Uterus (tissue), 3 donors: ENCODE measurements at regions not wholly inside any gene's neighbourhood (a gene's known extent, or its start where the extent isn't known, plus 50 kb on each side); places are given as distances from the start of the nearest gene placed in this dataset.

ENCODE experiments used
- DNase-seq, 2 donors: peaks; one replicate each; pipeline ENCODE4 v3.0.0-alpha.2; 2019 to 2020
- H3K27ac ChIP-seq, 2 donors: fragments of 200-600 bp; sonication (generic); 1 replicate in 1 of 2; 2 replicates in 1 of 2; pipeline ENCODE4 v1.5.1; 2016 to 2018
- H3K27me3 ChIP-seq, 2 donors: fragments of 200-600 bp; sonication (generic); one replicate each; pipeline ENCODE4 v1.5.1; 2018 to 2019; ENCODE audit warnings: control low read depth in 1 of 2
- H3K36me3 ChIP-seq, 2 donors: fragments of 200-600 bp; sonication (generic); one replicate each; pipeline ENCODE4 v1.5.1; 2019; ENCODE audit warnings: control low read depth in 1 of 2
- H3K4me1 ChIP-seq, 2 donors: fragments of 200-600 bp; sonication (generic); one replicate each; pipeline ENCODE4 v1.5.1; 2018 to 2019; ENCODE audit warnings: control low read depth in 1 of 2
- H3K4me3 ChIP-seq, 2 donors: fragments of 200-600 bp; sonication (generic); 1 replicate in 1 of 2; 2 replicates in 1 of 2; pipeline ENCODE4 v1.5.1; 2018 to 2019; ENCODE audit warnings: mild to moderate bottlenecking in 1 of 2
- H3K9me3 ChIP-seq, 2 donors: fragments of 200-600 bp; sonication (generic); one replicate each; pipeline ENCODE4 v1.5.1; 2019; ENCODE audit warnings: control low read depth in 1 of 2
- CTCF ChIP-seq, 4 experiments: fragments of 200-600 bp in 2 of 4; fragments of 450-650 bp in 2 of 4; sonication (generic) in 2 of 4; IDR thresholded peaks; one replicate each; pipeline ENCODE4 v1.5.1; 2016 to 2019; ENCODE audit warnings: antibody characterized with exemption in 4 of 4, mild to moderate bottlenecking in 2 of 4, moderate library complexity in 1 of 4
- POLR2A ChIP-seq, 2 donors: fragments of 450-650 bp; IDR thresholded peaks; one replicate each; pipeline ENCODE4 v1.6.1; 2016; ENCODE audit warnings: antibody characterized with exemption in 2 of 2, mild to moderate bottlenecking in 1 of 2, moderate library complexity in 1 of 2
- intact Hi-C: fragments of 100-400 bp; cut with DNase I; formaldehyde crosslinking; loops from one replicate; pipeline ENCODE4 v1.15.1; 2023; ENCODE audit warnings: low total_unique reads
- donor health status: DM: yes; HTN: yes; CAD: no.

DNA sequence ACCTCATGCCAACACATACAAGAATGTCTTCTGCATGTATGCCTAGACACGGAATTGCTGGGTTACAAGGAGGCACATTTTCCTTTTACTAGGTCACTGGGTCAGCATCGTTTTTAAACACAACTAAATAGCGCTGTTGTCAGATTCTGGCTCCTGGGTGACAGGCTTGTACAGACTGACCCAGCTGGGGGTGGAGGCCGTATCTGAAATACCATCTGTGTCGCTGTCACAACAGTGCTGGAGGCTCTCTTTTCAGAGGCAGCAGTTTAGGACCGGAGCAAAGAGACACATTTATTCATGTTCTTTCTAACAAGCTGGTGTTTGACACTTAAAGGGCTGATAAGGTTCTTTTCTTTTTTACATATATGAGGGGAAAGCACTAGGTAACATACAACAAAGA, 403.0 kb upstream of the ASIC2 start:
- no peaks in the 10 kb centered on the region for H3K4me1 ChIP-seq
- H3K27ac ChIP-seq, result no peak overlapping the region
- no peaks in the 10 kb centered on the region for H3K27me3 ChIP-seq
- no peaks in the 10 kb centered on the region for H3K9me3 ChIP-seq
- H3K4me3 ChIP-seq, result no peak overlapping the region
- no peak for DNase-seq
- no peaks in the 10 kb centered on the region for H3K36me3 ChIP-seq
- intact Hi-C loops, result no loop called here
- TF ChIP-seq POLR2A (IDR thresholded peaks at IDR 0.05) (no peak), CTCF (IDR thresholded peaks at IDR 0.05) (no peak)

DNA sequence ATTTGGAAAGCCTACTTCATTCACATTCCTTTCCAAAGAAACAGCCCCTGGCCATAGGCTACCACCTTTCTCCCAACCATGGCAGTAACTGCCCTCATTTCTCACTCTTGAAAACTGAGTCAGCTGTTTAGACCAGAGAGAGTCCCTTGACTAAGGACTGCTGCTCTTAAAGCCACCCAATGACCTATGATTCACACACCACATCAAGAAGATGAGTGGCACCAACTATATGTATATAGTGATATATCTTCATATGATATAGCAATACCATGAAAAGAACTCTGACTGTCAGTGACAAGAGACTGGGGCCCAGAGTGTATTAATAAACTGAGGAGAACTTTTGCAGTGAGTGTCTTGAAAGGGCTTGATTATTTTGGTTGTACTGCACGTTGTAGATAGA, 404.5 kb upstream of the ASIC2 start:
- TF ChIP-seq CTCF (IDR thresholded peaks at IDR 0.05), result no peak
- TF ChIP-seq POLR2A (IDR thresholded peaks at IDR 0.05), result no peak
- H3K27ac ChIP-seq, result no peak overlapping the region
- H3K9me3 ChIP-seq, result no peaks in the 10 kb centered on the region
- no peak overlapping the region for H3K4me3 ChIP-seq
- H3K36me3 ChIP-seq, result no peaks in the 10 kb centered on the region
- intact Hi-C loops, result no loop called here
- H3K27me3 ChIP-seq, result no peaks in the 10 kb centered on the region
- no peaks in the 10 kb centered on the region for H3K4me1 ChIP-seq
- no peak for DNase-seq

DNA sequence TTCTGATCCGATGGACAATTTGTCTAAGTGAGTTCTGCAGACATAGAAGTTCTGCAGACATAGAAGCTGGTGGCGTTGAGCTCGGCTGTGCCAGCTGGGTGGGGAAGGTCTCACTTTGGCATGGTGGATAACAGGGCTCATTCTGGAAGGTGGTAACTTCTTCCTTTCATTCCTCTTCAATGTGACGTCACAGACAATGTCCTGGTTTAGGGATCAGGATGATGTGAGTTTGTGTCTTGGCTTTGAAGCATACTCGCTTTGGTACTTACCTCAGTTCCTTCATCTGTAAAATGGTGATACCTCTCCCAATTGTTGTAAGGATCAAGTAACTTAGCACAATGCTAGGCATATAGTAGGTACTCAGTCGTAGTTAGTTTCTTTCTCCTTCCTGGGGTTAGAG, 408.8 kb upstream of the ASIC2 start:
- H3K27me3 ChIP-seq, result no peaks in the 10 kb centered on the region
- H3K4me1 ChIP-seq, result no peaks in the 10 kb centered on the region
- no peak for DNase-seq
- H3K27ac ChIP-seq, result no peak overlapping the region
- intact Hi-C loops, result no loop called here
- H3K36me3 ChIP-seq, result no peaks in the 10 kb centered on the region
- TF ChIP-seq POLR2A (IDR thresholded peaks at IDR 0.05), result no peak
- no peak for TF ChIP-seq CTCF (IDR thresholded peaks at IDR 0.05)
- no peak overlapping the region for H3K4me3 ChIP-seq
- H3K9me3 ChIP-seq, result no peaks in the 10 kb centered on the region

DNA sequence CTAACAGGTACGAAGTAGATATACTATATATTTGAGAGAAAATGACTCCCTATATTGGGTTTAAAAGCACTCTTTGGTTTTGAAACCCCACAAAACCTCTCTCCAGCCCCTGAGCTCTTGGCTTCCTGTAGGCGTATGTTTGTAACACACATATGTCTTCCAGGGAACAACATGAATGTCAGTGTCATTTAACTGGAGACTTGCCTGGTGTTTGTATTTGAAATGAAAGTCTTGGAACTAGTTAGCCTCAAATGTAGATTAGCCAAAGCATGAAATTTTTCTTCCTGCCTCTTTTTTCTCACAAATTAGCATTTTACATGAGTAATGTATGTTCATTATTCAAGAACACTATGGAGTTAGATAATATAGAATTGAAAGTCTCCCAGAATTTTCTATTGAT, 411.8 kb upstream of the ASIC2 start:
- DNase-seq, result no peak
- TF ChIP-seq POLR2A (IDR thresholded peaks at IDR 0.05) (no peak), CTCF (IDR thresholded peaks at IDR 0.05) (no peak)
- Histone ChIP-seq H3K36me3 (no peaks in the 10 kb centered on the region), H3K4me1 (no peaks in the 10 kb centered on the region), H3K27me3 (no peaks in the 10 kb centered on the region), H3K4me3 (no peak overlapping the region), H3K9me3 (no peaks in the 10 kb centered on the region), H3K27ac (no peak overlapping the region)
- intact Hi-C loops, result no loop called here

DNA sequence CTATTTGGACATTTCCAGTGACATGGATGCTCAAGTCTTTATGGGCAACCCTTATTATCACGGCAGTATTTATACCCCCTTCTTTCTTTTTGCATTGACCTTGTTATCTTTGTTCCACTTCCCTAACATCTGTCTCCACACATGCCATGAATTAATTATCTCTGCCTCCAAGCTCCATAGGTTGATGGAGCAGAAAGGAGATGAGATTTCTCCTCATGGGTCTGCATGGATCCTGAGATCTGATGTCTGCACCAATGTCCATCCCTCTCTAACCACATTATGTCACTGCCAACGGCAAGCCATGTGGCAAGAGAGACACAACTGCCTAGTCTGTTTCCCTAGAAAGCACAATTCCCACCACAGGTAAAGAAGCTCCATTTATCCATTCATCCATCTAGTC, 416.8 kb upstream of the ASIC2 start:
- no peak for TF ChIP-seq POLR2A (IDR thresholded peaks at IDR 0.05)
- TF ChIP-seq CTCF (IDR thresholded peaks at IDR 0.05), result no peak
- H3K4me1 ChIP-seq, result no peaks in the 10 kb centered on the region
- no peak overlapping the region for H3K27ac ChIP-seq
- H3K27me3 ChIP-seq, result no peaks in the 10 kb centered on the region
- no peaks in the 10 kb centered on the region for H3K36me3 ChIP-seq
- H3K9me3 ChIP-seq, result no peaks in the 10 kb centered on the region
- no peak overlapping the region for H3K4me3 ChIP-seq
- intact Hi-C loops, result no loop called here
- DNase-seq, result no peak
